Choroid plexus epithelial cell (primary cell): ENCODE measurements at regions not wholly inside any gene's neighbourhood (a gene's known extent, or its start where the extent isn't known, plus 50 kb on each side); places are given as distances from the start of the nearest gene placed in this dataset.
A peak's percentile ranks its signal among the peaks of the same experiment; 100 is the strongest.

ENCODE experiments used
- DNase-seq: peaks from one replicate; pipeline ENCODE4 v3.0.0-alpha.2; 2010; ENCODE audit warnings: low read depth
- H3K4me3 ChIP-seq: 2 replicates; pipeline ENCODE4 v1.5.1; 2011; ENCODE audit warnings: low read depth, mild to moderate bottlenecking, control low read depth, low read length, moderate library complexity
- CTCF ChIP-seq: conservative IDR thresholded peaks from 2 replicates; pipeline ENCODE4 v1.5.1; 2011; ENCODE audit warnings: low read depth, mild to moderate bottlenecking, control low read depth, inconsistent platforms, low read length, moderate library complexity

- no peak for TF ChIP-seq CTCF
- no peak overlapping the region for H3K4me3 ChIP-seq
- no peak for DNase-seq
Measured at GRCh38 chr13:74479124-74479523, 344.9 kb upstream of the KLF12 start.

- DNase-seq = no peak
- TF ChIP-seq CTCF = no peak
- no peak overlapping the region for H3K4me3 ChIP-seq
Measured at GRCh38 chr13:74476788-74477187, 342.6 kb upstream of the KLF12 start.

- no peak for TF ChIP-seq CTCF
- H3K4me3 ChIP-seq = no peak overlapping the region
- no peak for DNase-seq
Measured at GRCh38 chr13:74476365-74476764, 342.2 kb upstream of the KLF12 start.

GRCh38 chr13:74466864-74467263 is 332.7 kb upstream of the KLF12 start:
- no peak for TF ChIP-seq CTCF

GRCh38 chr13:74466020-74466419 is 331.8 kb upstream of the KLF12 start:
- DNase-seq = no peak
- no peak overlapping the region for H3K4me3 ChIP-seq
- TF ChIP-seq CTCF = no peak

More at GRCh38 chr13:74466864-74467263, 332.7 kb upstream of the KLF12 start:
- H3K4me3 ChIP-seq = no peak overlapping the region
- no peak for DNase-seq

GRCh38 chr13:74465271-74465670 is 331.1 kb upstream of the KLF12 start:
- H3K4me3 ChIP-seq = no peak overlapping the region
- no peak for TF ChIP-seq CTCF
- no peak for DNase-seq

- peak; percentile 10 for DNase-seq
- TF ChIP-seq CTCF = no peak
- H3K4me3 ChIP-seq = no peak overlapping the region
Measured at GRCh38 chr13:74464670-74465069, 330.5 kb upstream of the KLF12 start.
